ENCODE measurements at regions not wholly inside any gene's neighbourhood (a gene's known extent, or its start where the extent isn't known, plus 50 kb on each side); places are given as distances from the start of the nearest gene placed in this dataset.

DNA sequence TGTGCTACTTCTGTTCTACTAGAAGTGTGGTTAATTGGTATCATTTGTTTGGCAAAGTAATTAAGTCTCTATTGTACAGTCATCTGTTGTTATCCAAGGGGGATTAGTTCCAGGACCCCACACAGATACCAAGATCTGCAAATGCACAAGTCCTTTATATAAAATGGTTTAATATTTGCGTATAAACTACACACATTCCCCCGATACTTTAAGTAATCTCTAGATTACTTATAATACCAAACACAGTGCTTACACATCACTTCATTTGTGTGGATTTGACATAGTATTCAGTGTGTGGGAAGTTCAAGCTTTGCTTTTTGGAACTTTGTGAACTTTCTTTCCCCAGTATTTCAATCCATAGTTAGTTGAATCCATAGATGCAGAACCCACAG, 50.5 kb upstream of the ABI3BP start:
- intact Hi-C loops (cut with DNase I): no loop called here
- TF ChIP-seq, protein P1, sequence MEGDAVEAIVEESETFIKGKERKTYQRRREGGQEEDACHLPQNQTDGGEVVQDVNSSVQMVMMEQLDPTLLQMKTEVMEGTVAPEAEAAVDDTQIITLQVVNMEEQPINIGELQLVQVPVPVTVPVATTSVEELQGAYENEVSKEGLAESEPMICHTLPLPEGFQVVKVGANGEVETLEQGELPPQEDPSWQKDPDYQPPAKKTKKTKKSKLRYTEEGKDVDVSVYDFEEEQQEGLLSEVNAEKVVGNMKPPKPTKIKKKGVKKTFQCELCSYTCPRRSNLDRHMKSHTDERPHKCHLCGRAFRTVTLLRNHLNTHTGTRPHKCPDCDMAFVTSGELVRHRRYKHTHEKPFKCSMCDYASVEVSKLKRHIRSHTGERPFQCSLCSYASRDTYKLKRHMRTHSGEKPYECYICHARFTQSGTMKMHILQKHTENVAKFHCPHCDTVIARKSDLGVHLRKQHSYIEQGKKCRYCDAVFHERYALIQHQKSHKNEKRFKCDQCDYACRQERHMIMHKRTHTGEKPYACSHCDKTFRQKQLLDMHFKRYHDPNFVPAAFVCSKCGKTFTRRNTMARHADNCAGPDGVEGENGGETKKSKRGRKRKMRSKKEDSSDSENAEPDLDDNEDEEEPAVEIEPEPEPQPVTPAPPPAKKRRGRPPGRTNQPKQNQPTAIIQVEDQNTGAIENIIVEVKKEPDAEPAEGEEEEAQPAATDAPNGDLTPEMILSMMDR (IDR thresholded peaks at IDR 0.05): no peak
- TF ChIP-seq POLR2A (IDR thresholded peaks at IDR 0.05) (no peak), POLR2AphosphoS5 (IDR thresholded peaks at IDR 0.05; ENCODE audit: insufficient read depth in 1 of 2, low read depth in 1 of 2) (no peak)
- H3K27ac ChIP-seq: no peak overlapping the region

DNA sequence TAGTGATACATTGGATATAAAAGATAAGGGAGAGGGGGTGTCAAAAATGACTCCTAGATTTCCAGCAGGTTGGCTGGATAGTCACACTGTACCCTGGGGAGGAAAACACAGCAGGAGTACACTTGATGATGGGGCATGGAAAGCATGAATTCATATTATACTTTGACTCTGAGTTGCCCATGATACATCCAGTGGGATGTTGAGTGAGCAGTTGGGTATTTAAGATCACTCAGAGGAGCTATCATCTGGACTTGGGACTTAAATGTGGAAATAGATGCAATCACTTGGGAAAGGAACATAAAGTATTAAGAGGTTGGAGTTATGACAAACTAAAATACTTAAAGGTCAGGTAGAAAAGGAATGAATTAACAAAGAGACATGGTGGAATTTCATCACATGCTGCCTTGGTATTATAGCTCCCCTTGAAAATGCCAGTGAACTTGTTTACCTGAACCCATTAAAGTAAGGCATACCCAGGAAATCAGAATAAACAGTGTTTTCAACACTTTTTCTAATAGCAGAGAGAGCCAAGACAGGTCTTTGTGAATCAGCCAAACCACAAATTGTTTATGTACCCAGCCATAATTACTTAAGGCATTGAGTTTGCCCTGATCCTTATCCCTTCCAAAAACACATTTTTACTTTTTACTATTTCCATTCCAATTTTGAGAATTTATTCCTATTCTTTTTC, 49.9 kb upstream of the ABI3BP start:
- H3K4me3 ChIP-seq: no peak overlapping the region
- intact Hi-C loops (cut with DNase I): no loop called here

More for the DNA sequence above, 50.5 kb upstream of the ABI3BP start:
- peaks cover 3% of the 10 kb centered on the region for H3K4me1 ChIP-seq
- DNase-seq (ENCODE audit: extremely low spot score in 2 of 2): no peak
- H3K36me3 ChIP-seq: no peaks in the 10 kb centered on the region
- H3K27me3 ChIP-seq: no peaks in the 10 kb centered on the region
- no peak overlapping the region for H3K4me3 ChIP-seq
- H3K9me3 ChIP-seq: no peaks in the 10 kb centered on the region

More for the DNA sequence above, 49.9 kb upstream of the ABI3BP start:
- H3K27me3 ChIP-seq: no peaks in the 10 kb centered on the region
- no peaks in the 10 kb centered on the region for H3K36me3 ChIP-seq
- no peak for DNase-seq (ENCODE audit: extremely low spot score in 2 of 2)
- no peak overlapping the region for H3K27ac ChIP-seq
- H3K4me1 ChIP-seq: peaks cover 6% of the 10 kb centered on the region
- H3K9me3 ChIP-seq: no peaks in the 10 kb centered on the region
- TF ChIP-seq, protein P1 (IDR thresholded peaks at IDR 0.05): no peak
- TF ChIP-seq POLR2AphosphoS5 (IDR thresholded peaks at IDR 0.05; ENCODE audit: insufficient read depth in 1 of 2, low read depth in 1 of 2) (no peak), POLR2A (IDR thresholded peaks at IDR 0.05) (no peak)

Measured in vagina (tissue), 2 donors.